ENCODE measurements at regions not wholly inside any gene's neighbourhood (a gene's known extent, or its start where the extent isn't known, plus 50 kb on each side); places are given as distances from the start of the nearest gene placed in this dataset.

DNA sequence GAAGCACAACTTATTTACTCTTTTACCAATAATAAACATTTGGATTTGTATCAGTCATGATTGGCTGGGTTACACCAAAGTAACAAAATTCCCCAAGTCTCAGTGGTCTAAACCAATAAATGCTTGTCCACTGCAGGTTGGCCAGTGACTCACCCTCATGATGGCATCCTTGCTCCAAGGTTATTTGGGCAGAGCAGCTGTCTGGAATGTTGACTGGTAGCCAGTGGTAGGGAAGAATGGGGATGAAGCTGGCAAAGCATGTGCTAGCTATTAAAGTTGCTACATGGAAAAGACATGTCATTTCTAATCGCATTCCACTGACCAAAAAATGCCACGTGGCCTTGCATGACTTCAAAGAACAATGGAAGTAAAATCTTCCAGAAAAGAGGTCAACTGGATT is 1168.7 kb upstream of the CELF2 start:
- TF ChIP-seq TAF1 (conservative IDR thresholded peaks at IDR 0.05): no peak
- TF ChIP-seq, protein P1, sequence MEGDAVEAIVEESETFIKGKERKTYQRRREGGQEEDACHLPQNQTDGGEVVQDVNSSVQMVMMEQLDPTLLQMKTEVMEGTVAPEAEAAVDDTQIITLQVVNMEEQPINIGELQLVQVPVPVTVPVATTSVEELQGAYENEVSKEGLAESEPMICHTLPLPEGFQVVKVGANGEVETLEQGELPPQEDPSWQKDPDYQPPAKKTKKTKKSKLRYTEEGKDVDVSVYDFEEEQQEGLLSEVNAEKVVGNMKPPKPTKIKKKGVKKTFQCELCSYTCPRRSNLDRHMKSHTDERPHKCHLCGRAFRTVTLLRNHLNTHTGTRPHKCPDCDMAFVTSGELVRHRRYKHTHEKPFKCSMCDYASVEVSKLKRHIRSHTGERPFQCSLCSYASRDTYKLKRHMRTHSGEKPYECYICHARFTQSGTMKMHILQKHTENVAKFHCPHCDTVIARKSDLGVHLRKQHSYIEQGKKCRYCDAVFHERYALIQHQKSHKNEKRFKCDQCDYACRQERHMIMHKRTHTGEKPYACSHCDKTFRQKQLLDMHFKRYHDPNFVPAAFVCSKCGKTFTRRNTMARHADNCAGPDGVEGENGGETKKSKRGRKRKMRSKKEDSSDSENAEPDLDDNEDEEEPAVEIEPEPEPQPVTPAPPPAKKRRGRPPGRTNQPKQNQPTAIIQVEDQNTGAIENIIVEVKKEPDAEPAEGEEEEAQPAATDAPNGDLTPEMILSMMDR (IDR thresholded peaks at IDR 0.05; ENCODE audit: low read depth, low read length, missing input control): no peak
